H1 (cell line): ENCODE measurements at regions not wholly inside any gene's neighbourhood (a gene's known extent, or its start where the extent isn't known, plus 50 kb on each side); places are given as distances from the start of the nearest gene placed in this dataset.

Source experiments
- BRCA1 ChIP-seq: IDR thresholded peaks from 2 replicates; pipeline ENCODE4 v1.6.1; 2012; ENCODE audit warnings: low read depth, low read length, improper control_type of control experiment
- EZH2 ChIP-seq: fragments of 200-600 bp; sonication (generic); IDR thresholded peaks from 2 replicates; pipeline ENCODE4 v1.7.1; 2012; ENCODE audit warnings: low read depth, mild to moderate bottlenecking, moderate library complexity, low read length, inconsistent platforms; ENCODE audit not compliant: severe bottlenecking
- RAD21 ChIP-seq, 2 experiments: IDR thresholded peaks in 1 of 2; conservative IDR thresholded peaks in 1 of 2; 2 replicates each; pipeline ENCODE4 v1.6.1; 2011; ENCODE audit warnings: low read depth in 2 of 2, low read length in 2 of 2, improper control_type of control experiment in 1 of 2, inconsistent platforms in 1 of 2, mild to moderate bottlenecking in 1 of 2, moderate library complexity in 1 of 2

- TF ChIP-seq RAD21 (IDR thresholded peaks at IDR 0.05 in 1 of 2, conservative IDR thresholded peaks at IDR 0.05 in 1 of 2; ENCODE audit: low read depth in 2 of 2, low read length in 2 of 2) (no peak), EZH2 (no peak), BRCA1 (no peak)
These were observed 203.9 kb downstream of the TEX36 start (continued) for GRCh38 chr10:125479059-125479458.
